Panc1 (cell line): ENCODE measurements at regions not wholly inside any gene's neighbourhood (a gene's known extent, or its start where the extent isn't known, plus 50 kb on each side); places are given as distances from the start of the nearest gene placed in this dataset.

ENCODE experiments used
- ATAC-seq: fragments of 200-7000 bp; cut with Tn5 transposase; 2 replicates; pipeline ENCODE4 v1.9.1; 2020; ENCODE audit warnings: mild to moderate bottlenecking, moderate library complexity
- BruUV-seq: library from RNA; stranded (reverse); fragments of 400-500 nt; replicated peaks from 2 replicates; lab custom pipeline; 2021; lab: Mats Ljungman, UMichigan
- CTCF ChIA-PET: fragments of 300-600 bp; sonication (Branson Sonifier 250); formaldehyde crosslinking; loops from one replicate; lab custom pipeline; 2022; ENCODE audit warnings: antibody characterized with exemption; lab: Charles Lee
- POLR2A ChIA-PET: fragments of 300-600 bp; sonication (Branson Sonifier 250); formaldehyde crosslinking; loops from one replicate; lab custom pipeline; 2022; ENCODE audit warnings: antibody characterized with exemption; lab: Charles Lee
- DNase-seq: peaks from one replicate; pipeline ENCODE4 v3.0.0-alpha.2; 2010; ENCODE audit warnings: low read depth, low spot score
- H3K27ac ChIP-seq: 2 replicates; pipeline ENCODE4 v1.5.1; 2011; ENCODE audit warnings: mild to moderate bottlenecking, low read length, inconsistent platforms
- H3K27me3 ChIP-seq: fragments of 200-500 bp; sonication (Bioruptor generic); 2 replicates; pipeline ENCODE4 v1.6.0; 2014; ENCODE audit warnings: low read length, inconsistent platforms; ENCODE audit not compliant: control insufficient read depth, insufficient read depth
- H3K36me3 ChIP-seq: fragments of 200-500 bp; sonication (Bioruptor generic); 2 replicates; pipeline ENCODE4 v1.5.1; 2014; ENCODE audit warnings: inconsistent platforms, mild to moderate bottlenecking, low read length, moderate library complexity; ENCODE audit not compliant: control insufficient read depth, insufficient read depth
- H3K4me1 ChIP-seq: 2 replicates; pipeline ENCODE4 v1.5.1; 2011; ENCODE audit warnings: inconsistent platforms, mild to moderate bottlenecking, low read length, moderate library complexity; ENCODE audit not compliant: control insufficient read depth, insufficient read depth
- H3K4me3 ChIP-seq, 2 experiments: 2 replicates each; pipeline ENCODE4 v1.5.1; 2011 to 2012; ENCODE audit warnings: low read depth in 2 of 2, low read length in 2 of 2, mild to moderate bottlenecking in 2 of 2, inconsistent platforms in 1 of 2, moderate library complexity in 1 of 2
- H3K9me3 ChIP-seq: fragments of 200-500 bp; sonication (Bioruptor generic); 2 replicates; pipeline ENCODE4 v1.5.1; 2014; ENCODE audit warnings: low read depth, mild to moderate bottlenecking, inconsistent platforms, low read length, moderate library complexity; ENCODE audit not compliant: control insufficient read depth, insufficient read depth
- POLR2AphosphoS5 ChIP-seq: IDR thresholded peaks from 2 replicates; pipeline ENCODE4 v1.6.1; 2012; ENCODE audit warnings: mild to moderate bottlenecking, low read depth, low read length, moderate library complexity
- SIN3A ChIP-seq: IDR thresholded peaks from 2 replicates; pipeline ENCODE4 v1.6.1; 2012; ENCODE audit warnings: low read depth, mild to moderate bottlenecking, low read length, moderate library complexity, borderline replicate concordance; ENCODE audit not compliant: insufficient read depth
- TCF7L2 ChIP-seq: IDR thresholded peaks from 2 replicates; pipeline ENCODE4 v1.6.1; 2011; ENCODE audit warnings: mild to moderate bottlenecking, low read depth, low read length, inconsistent platforms
- in situ Hi-C: cut with HindIII; loops from 2 replicates; pipeline ENCODE4 v1.10.0; 2016; ENCODE audit warnings: low sequenced_read_pairs, low pct_unique_long_range_greater_than_20kb
- intact Hi-C: fragments of 100-400 bp; cut with micrococcal nuclease; formaldehyde crosslinking; loops from one replicate; pipeline ENCODE4 v1.10.0; 2022; ENCODE audit not compliant: unreplicated experiment
- TF ChIP-seq, protein P1 (sequence below): fragments of 450-650 bp; IDR thresholded peaks from 2 replicates; pipeline ENCODE4 v1.5.1; 2017; ENCODE audit warnings: mild to moderate bottlenecking
- TF ChIP-seq, protein P2 (sequence below), 2 experiments: IDR thresholded peaks; 2 replicates each; pipeline ENCODE4 v1.6.1; 2011 to 2012; ENCODE audit warnings: low read depth in 2 of 2, control low read depth in 1 of 2, low read length in 1 of 2, mild to moderate bottlenecking in 1 of 2, moderate library complexity in 1 of 2; ENCODE audit not compliant: insufficient read depth in 1 of 2

DNA sequence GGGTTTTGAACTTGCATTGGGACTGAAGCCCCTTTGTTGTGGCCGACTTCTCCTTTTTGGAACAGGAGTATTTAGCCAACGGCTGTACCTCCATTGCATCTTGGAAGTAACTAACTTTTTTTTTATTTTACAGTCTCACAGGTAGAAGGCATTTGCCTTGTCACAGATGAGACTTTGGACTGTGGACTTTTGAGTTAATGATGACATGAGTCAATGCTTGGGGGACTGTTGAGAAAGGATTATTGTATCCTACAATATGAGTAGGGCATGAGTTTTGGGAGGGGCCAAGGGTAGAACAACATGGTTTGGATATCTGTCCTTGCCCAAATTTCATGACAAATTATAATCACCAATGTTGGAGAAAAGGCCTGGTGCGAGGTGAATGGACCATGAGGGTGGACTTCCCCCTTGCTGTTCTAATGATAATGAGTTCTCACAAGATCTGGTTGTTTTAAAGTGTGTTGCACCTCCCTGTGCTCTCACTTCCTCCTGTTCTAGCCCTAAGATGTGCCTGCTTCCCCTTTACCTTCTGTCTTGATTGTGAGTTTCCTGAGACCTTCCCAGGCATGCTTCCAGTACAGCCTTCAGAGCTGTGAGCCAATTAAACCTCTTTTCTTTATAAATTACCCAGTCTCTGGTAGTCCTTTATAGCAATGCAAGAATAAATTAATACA, 1269.4 kb upstream of the CHAC2 start:
- no peak for TF ChIP-seq POLR2AphosphoS5
- TF ChIP-seq, protein P1, sequence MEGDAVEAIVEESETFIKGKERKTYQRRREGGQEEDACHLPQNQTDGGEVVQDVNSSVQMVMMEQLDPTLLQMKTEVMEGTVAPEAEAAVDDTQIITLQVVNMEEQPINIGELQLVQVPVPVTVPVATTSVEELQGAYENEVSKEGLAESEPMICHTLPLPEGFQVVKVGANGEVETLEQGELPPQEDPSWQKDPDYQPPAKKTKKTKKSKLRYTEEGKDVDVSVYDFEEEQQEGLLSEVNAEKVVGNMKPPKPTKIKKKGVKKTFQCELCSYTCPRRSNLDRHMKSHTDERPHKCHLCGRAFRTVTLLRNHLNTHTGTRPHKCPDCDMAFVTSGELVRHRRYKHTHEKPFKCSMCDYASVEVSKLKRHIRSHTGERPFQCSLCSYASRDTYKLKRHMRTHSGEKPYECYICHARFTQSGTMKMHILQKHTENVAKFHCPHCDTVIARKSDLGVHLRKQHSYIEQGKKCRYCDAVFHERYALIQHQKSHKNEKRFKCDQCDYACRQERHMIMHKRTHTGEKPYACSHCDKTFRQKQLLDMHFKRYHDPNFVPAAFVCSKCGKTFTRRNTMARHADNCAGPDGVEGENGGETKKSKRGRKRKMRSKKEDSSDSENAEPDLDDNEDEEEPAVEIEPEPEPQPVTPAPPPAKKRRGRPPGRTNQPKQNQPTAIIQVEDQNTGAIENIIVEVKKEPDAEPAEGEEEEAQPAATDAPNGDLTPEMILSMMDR: no peak
- TF ChIP-seq TCF7L2: no peak
- no peak for TF ChIP-seq SIN3A
- TF ChIP-seq, protein P2, sequence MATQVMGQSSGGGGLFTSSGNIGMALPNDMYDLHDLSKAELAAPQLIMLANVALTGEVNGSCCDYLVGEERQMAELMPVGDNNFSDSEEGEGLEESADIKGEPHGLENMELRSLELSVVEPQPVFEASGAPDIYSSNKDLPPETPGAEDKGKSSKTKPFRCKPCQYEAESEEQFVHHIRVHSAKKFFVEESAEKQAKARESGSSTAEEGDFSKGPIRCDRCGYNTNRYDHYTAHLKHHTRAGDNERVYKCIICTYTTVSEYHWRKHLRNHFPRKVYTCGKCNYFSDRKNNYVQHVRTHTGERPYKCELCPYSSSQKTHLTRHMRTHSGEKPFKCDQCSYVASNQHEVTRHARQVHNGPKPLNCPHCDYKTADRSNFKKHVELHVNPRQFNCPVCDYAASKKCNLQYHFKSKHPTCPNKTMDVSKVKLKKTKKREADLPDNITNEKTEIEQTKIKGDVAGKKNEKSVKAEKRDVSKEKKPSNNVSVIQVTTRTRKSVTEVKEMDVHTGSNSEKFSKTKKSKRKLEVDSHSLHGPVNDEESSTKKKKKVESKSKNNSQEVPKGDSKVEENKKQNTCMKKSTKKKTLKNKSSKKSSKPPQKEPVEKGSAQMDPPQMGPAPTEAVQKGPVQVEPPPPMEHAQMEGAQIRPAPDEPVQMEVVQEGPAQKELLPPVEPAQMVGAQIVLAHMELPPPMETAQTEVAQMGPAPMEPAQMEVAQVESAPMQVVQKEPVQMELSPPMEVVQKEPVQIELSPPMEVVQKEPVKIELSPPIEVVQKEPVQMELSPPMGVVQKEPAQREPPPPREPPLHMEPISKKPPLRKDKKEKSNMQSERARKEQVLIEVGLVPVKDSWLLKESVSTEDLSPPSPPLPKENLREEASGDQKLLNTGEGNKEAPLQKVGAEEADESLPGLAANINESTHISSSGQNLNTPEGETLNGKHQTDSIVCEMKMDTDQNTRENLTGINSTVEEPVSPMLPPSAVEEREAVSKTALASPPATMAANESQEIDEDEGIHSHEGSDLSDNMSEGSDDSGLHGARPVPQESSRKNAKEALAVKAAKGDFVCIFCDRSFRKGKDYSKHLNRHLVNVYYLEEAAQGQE (IDR thresholded peaks at IDR 0.05; ENCODE audit: insufficient read depth in 1 of 2, low read depth in 2 of 2, low read length in 1 of 2): no peak
- ATAC-seq: no peak
- in situ Hi-C loops: no loop called here

DNA sequence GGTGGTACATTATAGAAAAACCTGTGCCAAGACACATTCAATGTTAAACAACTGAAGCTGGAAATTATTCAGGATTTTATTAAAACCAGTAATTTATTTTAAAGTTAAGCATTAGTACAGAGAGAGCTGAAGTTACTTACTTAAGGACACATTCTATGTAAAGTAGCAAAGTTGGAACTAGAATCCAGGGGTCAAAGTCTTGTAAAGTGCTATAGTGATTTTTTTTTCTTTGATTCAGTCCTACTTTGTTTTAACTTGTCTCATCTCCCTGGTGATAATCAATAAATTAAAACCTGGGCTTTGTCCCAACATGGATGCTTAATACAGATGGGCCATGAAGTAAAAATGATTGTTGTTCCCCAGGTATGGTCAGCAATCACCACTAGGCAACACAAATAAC, 1271.8 kb upstream of the CHAC2 start:
- ChIA-PET POLR2A (no interaction called here), CTCF (no interaction called here)
- Histone ChIP-seq H3K4me3 (no peak overlapping the region), H3K27ac (no peak overlapping the region), H3K9me3 (no peaks in the 10 kb centered on the region), H3K36me3 (no peaks in the 10 kb centered on the region), H3K4me1 (no peaks in the 10 kb centered on the region), H3K27me3 (no peaks in the 10 kb centered on the region)
- ATAC-seq (no peak), DNase-seq (no peak)
- intact Hi-C loops (no loop called here), in situ Hi-C loops (no loop called here)
- TF ChIP-seq, protein P2 (IDR thresholded peaks at IDR 0.05; ENCODE audit: insufficient read depth in 1 of 2, low read depth in 2 of 2, low read length in 1 of 2): no peak
- TF ChIP-seq POLR2AphosphoS5 (no peak), TCF7L2 (no peak), SIN3A (no peak)
- TF ChIP-seq, protein P1: no peak
- BruUV-seq: no TSS peak

More for the DNA sequence above, 1269.4 kb upstream of the CHAC2 start:
- intact Hi-C loops: no loop called here
- no peak overlapping the region for H3K4me3 ChIP-seq
- no peak overlapping the region for H3K27ac ChIP-seq
- ChIA-PET POLR2A (no interaction called here), CTCF (no interaction called here)
- no peaks in the 10 kb centered on the region for H3K36me3 ChIP-seq
- no peaks in the 10 kb centered on the region for H3K9me3 ChIP-seq
- BruUV-seq: no TSS peak
- no peak for DNase-seq
- no peaks in the 10 kb centered on the region for H3K4me1 ChIP-seq
- no peaks in the 10 kb centered on the region for H3K27me3 ChIP-seq
